Prostate gland (tissue), 2 donors: ENCODE measurements at regions not wholly inside any gene's neighbourhood (a gene's known extent, or its start where the extent isn't known, plus 50 kb on each side); places are given as distances from the start of the nearest gene placed in this dataset.

Source experiments
- DNase-seq: peaks from one replicate; pipeline ENCODE4 v3.0.0-alpha.2; 2019; ENCODE audit warnings: low spot score
- H3K27ac ChIP-seq, 2 donors: fragments of 200-600 bp; sonication (generic); 2 replicates each; pipeline ENCODE4 v1.5.1; 2017 to 2019
- H3K27me3 ChIP-seq: fragments of 200-600 bp; sonication (generic); replicated peaks from 2 replicates; pipeline ENCODE4 v1.5.1; 2019; ENCODE audit not compliant: insufficient read depth
- H3K36me3 ChIP-seq, 2 donors: fragments of 200-600 bp; sonication (generic); 1 replicate in 1 of 2; 2 replicates in 1 of 2; pipeline versions ENCODE4 v1.5.1 to v1.8.1; 2017 to 2019
- H3K4me1 ChIP-seq: fragments of 200-600 bp; sonication (generic); replicated peaks from 2 replicates; pipeline ENCODE4 v1.5.1; 2019
- H3K4me3 ChIP-seq, 2 donors: fragments of 200-600 bp; sonication (generic); 2 replicates each; pipeline ENCODE4 v1.5.1; 2017 to 2019
- H3K9me3 ChIP-seq: fragments of 200-600 bp; sonication (generic); 2 replicates; pipeline ENCODE4 v1.5.1; 2017
- POLR2A ChIP-seq: fragments of 450-650 bp; IDR thresholded peaks from one replicate; pipeline ENCODE4 v1.6.1; 2016; ENCODE audit warnings: antibody characterized with exemption, mild to moderate bottlenecking
- POLR2AphosphoS5 ChIP-seq: sonication (generic); formaldehyde crosslinking; IDR thresholded peaks from one replicate; pipeline ENCODE4 v1.6.1; 2017; ENCODE audit warnings: antibody characterized with exemption
- WGBS: methylation state at CpG from one replicate; pipeline ENCODE4 v1.1.5; 2018; 5-methylcytosine and 5-hydroxymethylcytosine counted together
- intact Hi-C: fragments of 100-400 bp; cut with DNase I; formaldehyde crosslinking; loops from one replicate; pipeline ENCODE4 v1.14.2; 2022
- TF ChIP-seq, protein P1 (sequence below), 4 experiments: fragments of 200-600 bp in 2 of 4; fragments of 450-650 bp in 2 of 4; sonication (generic) in 2 of 4; IDR thresholded peaks; 1 replicate in 3 of 4; 2 replicates in 1 of 4; pipeline ENCODE4 v1.5.1; 2016 to 2019; ENCODE audit warnings: antibody characterized with exemption in 4 of 4, mild to moderate bottlenecking in 2 of 4, moderate library complexity in 2 of 4

DNA sequence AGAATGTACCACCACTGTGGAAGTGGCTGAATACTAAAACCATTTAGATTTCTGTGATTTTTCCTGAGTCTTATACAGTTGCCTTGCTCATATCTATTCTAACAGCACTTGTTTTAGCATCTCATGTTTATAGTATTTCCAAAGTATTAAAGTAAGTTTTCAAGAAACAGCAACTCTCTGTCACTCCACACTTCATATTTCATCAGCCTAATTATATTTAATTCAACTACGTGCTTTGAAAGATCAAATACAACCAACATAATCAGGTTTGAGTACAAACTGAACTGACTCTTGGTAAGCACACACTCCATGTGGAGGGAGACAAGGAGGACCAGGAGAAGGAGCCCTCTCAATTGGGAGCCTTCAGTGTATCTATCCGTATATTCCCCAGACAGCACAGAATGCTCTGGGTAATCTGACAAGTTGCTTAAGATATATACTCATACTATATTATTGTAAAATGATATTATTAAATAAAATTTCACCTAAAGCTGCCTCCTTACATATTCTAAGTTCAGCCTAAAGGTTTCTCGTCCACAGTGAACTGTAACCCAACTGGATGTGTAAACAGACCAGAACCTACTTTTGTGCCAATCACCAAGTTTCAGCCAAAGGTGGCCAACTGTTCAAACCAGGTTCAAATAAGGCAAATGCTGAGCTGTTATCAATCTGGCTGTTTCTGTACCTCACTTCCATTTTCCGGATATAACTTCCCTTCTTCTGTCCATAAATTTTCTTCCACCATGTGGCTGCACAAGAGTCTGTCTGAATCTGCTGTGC is 105.0 kb upstream of the RASSF8 start:
- intact Hi-C loops, result no loop called here
- no peak overlapping the region for H3K4me3 ChIP-seq
- TF ChIP-seq, protein P1, sequence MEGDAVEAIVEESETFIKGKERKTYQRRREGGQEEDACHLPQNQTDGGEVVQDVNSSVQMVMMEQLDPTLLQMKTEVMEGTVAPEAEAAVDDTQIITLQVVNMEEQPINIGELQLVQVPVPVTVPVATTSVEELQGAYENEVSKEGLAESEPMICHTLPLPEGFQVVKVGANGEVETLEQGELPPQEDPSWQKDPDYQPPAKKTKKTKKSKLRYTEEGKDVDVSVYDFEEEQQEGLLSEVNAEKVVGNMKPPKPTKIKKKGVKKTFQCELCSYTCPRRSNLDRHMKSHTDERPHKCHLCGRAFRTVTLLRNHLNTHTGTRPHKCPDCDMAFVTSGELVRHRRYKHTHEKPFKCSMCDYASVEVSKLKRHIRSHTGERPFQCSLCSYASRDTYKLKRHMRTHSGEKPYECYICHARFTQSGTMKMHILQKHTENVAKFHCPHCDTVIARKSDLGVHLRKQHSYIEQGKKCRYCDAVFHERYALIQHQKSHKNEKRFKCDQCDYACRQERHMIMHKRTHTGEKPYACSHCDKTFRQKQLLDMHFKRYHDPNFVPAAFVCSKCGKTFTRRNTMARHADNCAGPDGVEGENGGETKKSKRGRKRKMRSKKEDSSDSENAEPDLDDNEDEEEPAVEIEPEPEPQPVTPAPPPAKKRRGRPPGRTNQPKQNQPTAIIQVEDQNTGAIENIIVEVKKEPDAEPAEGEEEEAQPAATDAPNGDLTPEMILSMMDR (IDR thresholded peaks at IDR 0.05), result no peak
- TF ChIP-seq POLR2AphosphoS5 (no peak), POLR2A (no peak)
- H3K27me3 ChIP-seq, result no peaks in the 10 kb centered on the region
- no peaks in the 10 kb centered on the region for H3K9me3 ChIP-seq
- H3K36me3 ChIP-seq, result no peaks in the 10 kb centered on the region
- 70% methylated on average over 4 of the region's 4 CpGs for WGBS
- H3K4me1 ChIP-seq, result no peaks in the 10 kb centered on the region
- DNase-seq, result no peak
- no peak overlapping the region for H3K27ac ChIP-seq

DNA sequence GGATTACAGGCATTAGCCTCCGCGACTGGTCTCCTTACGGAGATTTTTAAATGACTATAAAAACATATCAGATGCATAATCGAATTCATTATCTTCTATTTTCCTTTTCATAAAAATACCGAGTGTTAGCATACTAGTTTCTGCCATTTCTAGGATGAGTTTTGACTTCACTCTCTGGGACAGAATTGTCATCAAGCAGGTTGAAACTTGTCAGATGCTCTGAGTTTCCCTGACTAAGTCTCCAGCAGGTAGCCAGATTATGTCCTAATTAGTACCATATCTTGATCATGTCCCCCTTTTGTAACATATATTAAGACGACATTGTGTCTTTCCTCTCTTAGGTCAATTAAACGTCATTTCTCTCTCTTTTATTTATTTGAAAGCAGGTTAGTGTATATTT is 103.5 kb upstream of the RASSF8 start:
- Histone ChIP-seq H3K27me3 (no peaks in the 10 kb centered on the region), H3K4me3 (no peak overlapping the region), H3K4me1 (no peaks in the 10 kb centered on the region), H3K9me3 (no peaks in the 10 kb centered on the region), H3K27ac (no peak overlapping the region), H3K36me3 (no peaks in the 10 kb centered on the region)
- DNase-seq, result no peak
- intact Hi-C loops, result no loop called here
- TF ChIP-seq POLR2AphosphoS5 (no peak), POLR2A (no peak)
- TF ChIP-seq, protein P1 (IDR thresholded peaks at IDR 0.05), result no peak
- 74% methylated on average over 7 of the region's 7 CpGs for WGBS

DNA sequence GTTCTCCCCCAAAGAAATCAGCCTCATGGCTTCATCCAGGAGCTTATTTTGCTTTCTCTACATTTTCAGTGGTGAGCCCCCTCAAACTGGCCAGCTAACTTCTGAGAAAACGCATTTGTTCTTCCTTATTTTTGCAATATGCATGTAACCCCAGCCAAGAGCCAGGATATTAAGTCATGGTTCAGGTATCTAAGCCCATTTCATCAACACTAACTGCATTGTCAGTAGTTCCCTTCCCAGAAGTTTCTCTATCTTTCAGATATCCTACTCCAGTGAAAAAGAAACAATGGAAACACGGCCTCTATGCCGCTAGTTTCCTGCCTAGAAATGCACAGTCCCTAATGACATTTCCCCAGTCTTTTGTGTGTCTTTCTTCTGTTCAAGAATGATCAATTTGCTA is 102.8 kb upstream of the RASSF8 start:
- DNase-seq, result no peak
- no peak overlapping the region for H3K27ac ChIP-seq
- no peaks in the 10 kb centered on the region for H3K4me1 ChIP-seq
- H3K27me3 ChIP-seq, result no peaks in the 10 kb centered on the region
- no peak overlapping the region for H3K4me3 ChIP-seq
- TF ChIP-seq POLR2A (no peak), POLR2AphosphoS5 (no peak)
- TF ChIP-seq, protein P1 (IDR thresholded peaks at IDR 0.05), result no peak
- 89% methylated on average over 3 of the region's 3 CpGs for WGBS
- no peaks in the 10 kb centered on the region for H3K36me3 ChIP-seq
- H3K9me3 ChIP-seq, result no peaks in the 10 kb centered on the region
- intact Hi-C loops, result no loop called here

DNA sequence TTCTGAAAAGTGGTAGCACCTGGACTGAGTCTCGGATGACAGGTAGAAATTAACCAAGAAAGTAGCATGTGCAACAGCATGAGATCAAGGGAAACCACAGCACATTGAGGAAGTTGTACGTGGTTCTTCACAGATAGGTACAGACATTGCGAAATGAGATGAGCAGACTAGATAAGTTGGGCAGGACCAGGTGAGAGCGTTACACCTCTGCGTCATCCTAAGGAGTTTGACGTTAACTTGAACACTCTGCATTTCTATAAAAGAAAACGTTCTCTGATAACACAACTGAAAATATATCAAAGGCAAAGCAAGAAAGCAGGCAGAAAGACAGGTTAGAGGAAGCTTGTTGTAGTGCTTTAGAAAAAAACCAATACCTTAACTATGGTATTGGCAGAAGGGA is 98.5 kb upstream of the RASSF8 start:
- Histone ChIP-seq H3K36me3 (no peaks in the 10 kb centered on the region), H3K27ac (no peak overlapping the region), H3K4me1 (no peaks in the 10 kb centered on the region), H3K9me3 (no peaks in the 10 kb centered on the region), H3K27me3 (no peaks in the 10 kb centered on the region), H3K4me3 (no peak overlapping the region)
- 60% methylated on average over 7 of the region's 7 CpGs for WGBS
- DNase-seq, result no peak
- intact Hi-C loops, result no loop called here
- TF ChIP-seq POLR2A (no peak), POLR2AphosphoS5 (no peak)
- TF ChIP-seq, protein P1 (IDR thresholded peaks at IDR 0.05), result no peak

DNA sequence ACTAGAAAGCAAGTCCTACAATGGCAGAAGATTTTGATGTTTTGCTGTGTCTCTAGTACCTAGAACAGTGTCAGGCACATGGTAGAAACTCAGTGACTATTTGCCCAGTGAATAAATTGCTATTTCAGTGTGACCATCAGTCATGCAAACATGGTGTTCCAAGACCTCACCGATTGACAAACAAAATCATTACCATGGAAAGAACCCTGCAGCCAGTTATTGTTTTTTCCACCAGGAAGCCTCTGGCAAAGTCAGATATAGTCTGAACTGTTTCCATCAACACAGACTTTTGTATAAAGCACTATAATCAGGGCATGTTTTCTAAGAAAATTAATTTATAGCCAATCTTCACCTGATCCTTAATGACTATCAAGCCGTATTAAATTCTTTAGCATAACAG is 97.3 kb upstream of the RASSF8 start:
- Histone ChIP-seq H3K27ac (no peak overlapping the region), H3K4me1 (no peaks in the 10 kb centered on the region), H3K4me3 (no peak overlapping the region), H3K36me3 (no peaks in the 10 kb centered on the region), H3K9me3 (no peaks in the 10 kb centered on the region), H3K27me3 (no peaks in the 10 kb centered on the region)
- DNase-seq, result no peak
- WGBS, result 79% methylated on average over 2 of the region's 2 CpGs
- TF ChIP-seq, protein P1 (IDR thresholded peaks at IDR 0.05), result no peak
- TF ChIP-seq POLR2A (no peak), POLR2AphosphoS5 (no peak)
- intact Hi-C loops, result no loop called here
